HUES64 (cell line): ENCODE measurements at regions not wholly inside any gene's neighbourhood (a gene's known extent, or its start where the extent isn't known, plus 50 kb on each side); places are given as distances from the start of the nearest gene placed in this dataset.

Experiments used
- H3K27ac ChIP-seq: 2 replicates; pipeline ENCODE4 v1.7.0; 2013; ENCODE audit warnings: low read depth, low read length, inconsistent platforms
- H3K27me3 ChIP-seq: 2 replicates; pipeline ENCODE4 v1.6.1; 2013; ENCODE audit warnings: mild to moderate bottlenecking, low read length; ENCODE audit not compliant: insufficient read depth
- H3K36me3 ChIP-seq: 2 replicates; pipeline ENCODE4 v1.6.1; 2013; ENCODE audit warnings: mild to moderate bottlenecking, low read length; ENCODE audit not compliant: insufficient read depth
- H3K4me1 ChIP-seq: 2 replicates; pipeline ENCODE4 v1.6.1; 2013; ENCODE audit warnings: mild to moderate bottlenecking, low read length, moderate library complexity; ENCODE audit not compliant: insufficient read depth
- H3K4me3 ChIP-seq: 2 replicates; pipeline ENCODE4 v1.5.1; 2013; ENCODE audit warnings: mild to moderate bottlenecking, low read length, moderate library complexity
- H3K9ac ChIP-seq: 2 replicates; pipeline ENCODE4 v1.6.1; 2013; ENCODE audit warnings: mild to moderate bottlenecking, low read depth, low read length
- H3K9me3 ChIP-seq: 2 replicates; pipeline ENCODE4 v1.6.1; 2013; ENCODE audit warnings: low read depth, low read length; ENCODE audit not compliant: insufficient read depth
- whole genome bisulfite sequencing: fragments of 150-250, 120-280 bp; methylation state at CpG from one replicate; pipeline ENCODE4 v1.1.7; 2013; ENCODE audit warnings: missing lambda C conversion rate; 5-methylcytosine and 5-hydroxymethylcytosine counted together

GRCh38 chr10:3848775-3849635 lies 64.0 kb upstream of the KLF6 start:
- H3K4me1 ChIP-seq, result peaks cover 22% of the 10 kb centered on the region
- no peak overlapping the region for H3K4me3 ChIP-seq
- H3K27me3 ChIP-seq, result no peaks in the 10 kb centered on the region
- no peaks in the 10 kb centered on the region for H3K36me3 ChIP-seq
- H3K9me3 ChIP-seq, result no peaks in the 10 kb centered on the region
- no peak overlapping the region for H3K9ac ChIP-seq
- WGBS, result 95% methylated on average over 2 of the region's 4 CpGs
- H3K27ac ChIP-seq, result no peak overlapping the region

- Histone ChIP-seq H3K36me3 (no peaks in the 10 kb centered on the region), H3K4me1 (peaks cover 14% of the 10 kb centered on the region), H3K9ac (no peak overlapping the region), H3K27ac (no peak overlapping the region), H3K9me3 (no peaks in the 10 kb centered on the region), H3K4me3 (no peak overlapping the region), H3K27me3 (no peaks in the 10 kb centered on the region)
- 97% methylated on average over 4 of the region's 6 CpGs for WGBS
Observed at GRCh38 chr10:3848005-3848774, 63.2 kb upstream of the KLF6 start.

DNA sequence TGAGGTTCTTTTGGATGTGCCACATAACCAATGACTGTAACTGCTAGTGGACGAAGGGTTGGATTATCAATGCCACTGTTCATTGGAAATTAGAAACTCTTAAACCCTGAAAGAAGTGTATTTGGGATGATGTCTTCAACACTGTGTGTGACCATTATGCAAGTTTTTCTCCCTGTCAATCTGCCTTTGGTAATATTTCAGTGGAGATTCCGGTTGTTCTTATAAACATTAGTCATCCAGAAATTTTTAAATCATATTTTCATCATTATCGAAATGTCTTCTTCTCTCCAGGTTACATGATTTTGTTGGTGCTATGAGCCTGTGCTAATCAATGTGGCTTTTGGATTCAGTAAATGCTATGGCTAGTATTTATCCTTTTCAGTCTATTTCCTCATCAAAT lies 61.7 kb upstream of the KLF6 start:
- no peak overlapping the region for H3K4me3 ChIP-seq
- no peaks in the 10 kb centered on the region for H3K4me1 ChIP-seq
- H3K36me3 ChIP-seq, result no peaks in the 10 kb centered on the region
- H3K27me3 ChIP-seq, result no peaks in the 10 kb centered on the region
- no peak overlapping the region for H3K9ac ChIP-seq
- H3K27ac ChIP-seq, result no peak overlapping the region
- H3K9me3 ChIP-seq, result no peaks in the 10 kb centered on the region
- 96% methylated on average over 1 of the region's 3 CpGs for WGBS

- Histone ChIP-seq H3K4me1 (no peaks in the 10 kb centered on the region), H3K9ac (no peak overlapping the region), H3K27me3 (no peaks in the 10 kb centered on the region), H3K9me3 (no peaks in the 10 kb centered on the region), H3K4me3 (no peak overlapping the region), H3K36me3 (no peaks in the 10 kb centered on the region), H3K27ac (no peak overlapping the region)
- 91% methylated on average over 1 of the region's 1 CpG for WGBS
Observed at GRCh38 chr10:3844491-3845025, 59.5 kb upstream of the KLF6 start.

GRCh38 chr10:3838460-3839437 lies 53.7 kb upstream of the KLF6 start:
- Histone ChIP-seq H3K27ac (no peak overlapping the region), H3K36me3 (no peaks in the 10 kb centered on the region), H3K9ac (no peak overlapping the region), H3K4me3 (no peak overlapping the region), H3K9me3 (no peaks in the 10 kb centered on the region), H3K4me1 (no peaks in the 10 kb centered on the region; the same call in 1 of the 2 replicates), H3K27me3 (no peaks in the 10 kb centered on the region)
- WGBS, result 96% methylated on average over 14 of the region's 14 CpGs

DNA sequence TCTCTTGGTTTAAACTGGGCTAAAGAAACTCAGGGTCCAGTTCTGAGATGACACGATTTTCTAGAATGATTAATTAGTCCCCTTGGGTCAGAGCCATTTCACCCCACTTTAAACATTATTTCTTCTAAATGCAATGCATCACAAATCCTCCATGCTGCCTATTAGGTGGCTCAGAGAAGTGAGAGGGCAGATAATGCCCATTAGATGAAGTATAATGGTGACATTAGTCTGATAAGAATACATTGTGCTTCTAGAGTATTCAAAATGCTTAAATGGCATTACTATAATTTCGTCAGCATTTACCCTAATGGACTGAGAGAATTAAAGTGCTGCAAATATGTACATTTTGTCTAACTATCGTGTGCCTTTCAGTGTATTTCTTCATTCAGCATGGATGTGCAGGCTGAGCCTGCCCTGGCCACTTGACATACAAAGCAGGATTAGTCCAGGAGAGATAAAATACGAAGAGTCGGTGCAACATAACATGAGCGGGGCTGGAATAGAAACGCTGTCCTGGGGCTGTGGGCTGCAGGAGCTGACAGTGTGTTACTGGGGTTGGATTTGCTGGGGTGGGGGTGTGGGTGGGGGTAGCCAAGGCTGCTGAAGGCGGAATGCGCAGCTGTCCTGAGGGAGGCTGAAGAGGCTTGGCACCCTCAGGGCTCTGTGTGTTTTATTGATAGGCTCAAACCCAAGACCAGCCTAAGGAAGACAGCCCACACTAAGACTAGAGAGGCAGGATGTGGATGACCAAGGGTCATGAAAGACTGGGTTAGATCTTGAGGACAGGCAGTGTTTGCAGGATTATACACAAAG lies 52.8 kb upstream of the KLF6 start:
- H3K36me3 ChIP-seq, result no peaks in the 10 kb centered on the region

GRCh38 chr10:3836222-3836820 lies 51.3 kb upstream of the KLF6 start:
- H3K4me1 ChIP-seq, result peaks cover 5% of the 10 kb centered on the region; the same call in 1 of the 2 replicates
- no peaks in the 10 kb centered on the region for H3K27me3 ChIP-seq
- 92% methylated on average over 2 of the region's 2 CpGs for WGBS
- H3K9ac ChIP-seq, result no peak overlapping the region
- H3K27ac ChIP-seq, result no peak overlapping the region
- no peak overlapping the region for H3K4me3 ChIP-seq
- H3K36me3 ChIP-seq, result no peaks in the 10 kb centered on the region
- no peaks in the 10 kb centered on the region for H3K9me3 ChIP-seq

More for the DNA sequence above, 52.8 kb upstream of the KLF6 start:
- Histone ChIP-seq H3K27ac (no peak overlapping the region), H3K9me3 (no peaks in the 10 kb centered on the region), H3K4me1 (no peaks in the 10 kb centered on the region; the same call in 1 of the 2 replicates), H3K27me3 (no peaks in the 10 kb centered on the region), H3K4me3 (no peak overlapping the region), H3K9ac (no peak overlapping the region)
- 92% methylated on average over 9 of the region's 9 CpGs for WGBS

DNA sequence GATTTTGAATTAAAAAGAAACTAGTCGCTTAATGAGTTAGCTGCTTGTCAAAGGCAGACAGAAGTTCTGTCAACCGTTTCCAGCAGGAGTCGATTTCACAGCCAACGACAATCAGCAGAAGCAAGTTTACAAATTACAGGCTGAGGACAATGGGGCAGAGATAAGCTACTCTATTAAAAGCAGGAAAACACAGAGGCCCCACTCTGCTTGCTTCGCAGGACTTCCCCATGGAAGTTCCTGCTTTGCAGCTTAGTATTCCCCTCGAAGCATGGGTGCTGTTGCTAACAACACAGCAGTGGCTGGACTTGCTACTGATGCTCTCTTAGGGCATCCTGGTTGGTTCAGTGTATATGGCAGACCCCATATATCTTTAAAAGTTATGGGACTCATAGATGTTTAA lies 50.8 kb upstream of the KLF6 start:
- H3K27me3 ChIP-seq, result no peaks in the 10 kb centered on the region
- no peaks in the 10 kb centered on the region for H3K36me3 ChIP-seq
- H3K4me3 ChIP-seq, result no peak overlapping the region
- no peak overlapping the region for H3K27ac ChIP-seq
- H3K9ac ChIP-seq, result no peak overlapping the region
- 66% methylated on average over 6 of the region's 6 CpGs for WGBS
- peaks cover 9% of the 10 kb centered on the region; the same call in 1 of the 2 replicates for H3K4me1 ChIP-seq
- H3K9me3 ChIP-seq, result no peaks in the 10 kb centered on the region

- H3K36me3 ChIP-seq, result no peaks in the 10 kb centered on the region
- H3K9me3 ChIP-seq, result no peaks in the 10 kb centered on the region
- no peak overlapping the region for H3K9ac ChIP-seq
- H3K27me3 ChIP-seq, result no peaks in the 10 kb centered on the region
- WGBS, result no CpG with 5 or more reads among the region's 1 CpG
- no peak overlapping the region for H3K27ac ChIP-seq
- no peak overlapping the region for H3K4me3 ChIP-seq
- H3K4me1 ChIP-seq, result peaks cover 12% of the 10 kb centered on the region
Observed at GRCh38 chr10:3834947-3835346, 49.9 kb upstream of the KLF6 start.
